HG03139 (cell line): ENCODE measurements at regions not wholly inside any gene's neighbourhood (a gene's known extent, or its start where the extent isn't known, plus 50 kb on each side); places are given as distances from the start of the nearest gene placed in this dataset.

Experiments
- ATAC-seq: cut with Tn5 transposase; IDR thresholded peaks from one replicate; pipeline ENCODE4 v1.9.1; 2021; ENCODE audit not compliant: unreplicated experiment

- no peak for ATAC-seq
Measured at GRCh38 chr5:167570431-167570830, 721.0 kb upstream of the WWC1 start.

GRCh38 chr5:167571824-167572223 is 719.6 kb upstream of the WWC1 start:
- ATAC-seq = no peak

- no peak for ATAC-seq
Measured at GRCh38 chr5:167573370-167574127, 717.9 kb upstream of the WWC1 start.

- ATAC-seq = no peak
Measured at GRCh38 chr5:167574464-167574863, 717.0 kb upstream of the WWC1 start.

- no peak for ATAC-seq
Measured at GRCh38 chr5:167575330-167575729, 716.1 kb upstream of the WWC1 start.

- no peak for ATAC-seq
Measured at GRCh38 chr5:167576126-167576525, 715.3 kb upstream of the WWC1 start.

GRCh38 chr5:167576897-167577296 is 714.5 kb upstream of the WWC1 start:
- no peak for ATAC-seq

GRCh38 chr5:167577616-167578015 is 713.8 kb upstream of the WWC1 start:
- ATAC-seq = no peak

GRCh38 chr5:167578977-167579692 is 712.3 kb upstream of the WWC1 start:
- ATAC-seq = no peak

- no peak for ATAC-seq
Measured at GRCh38 chr5:167579693-167580055, 711.8 kb upstream of the WWC1 start.

GRCh38 chr5:167580608-167581007 is 710.8 kb upstream of the WWC1 start:
- no peak for ATAC-seq

- no peak for ATAC-seq
Measured at GRCh38 chr5:167582283-167582682, 709.2 kb upstream of the WWC1 start.

GRCh38 chr5:167582886-167583285 is 708.6 kb upstream of the WWC1 start:
- ATAC-seq = no peak

- no peak for ATAC-seq
Measured at GRCh38 chr5:167585184-167585583, 706.3 kb upstream of the WWC1 start.

GRCh38 chr5:167587772-167588437 is 703.5 kb upstream of the WWC1 start:
- ATAC-seq = no peak

- ATAC-seq = no peak
Measured at GRCh38 chr5:167592114-167592513, 699.3 kb upstream of the WWC1 start.

GRCh38 chr5:167593329-167594060 is 698.0 kb upstream of the WWC1 start:
- ATAC-seq = no peak

- no peak for ATAC-seq
Measured at GRCh38 chr5:167594061-167594435, 697.4 kb upstream of the WWC1 start.

- no peak for ATAC-seq
Measured at GRCh38 chr5:167594750-167595149, 696.7 kb upstream of the WWC1 start.

GRCh38 chr5:167595196-167595595 is 696.2 kb upstream of the WWC1 start:
- ATAC-seq = no peak

GRCh38 chr5:167598166-167598565 is 693.3 kb upstream of the WWC1 start:
- no peak for ATAC-seq
